ENCODE measurements at regions not wholly inside any gene's neighbourhood (a gene's known extent, or its start where the extent isn't known, plus 50 kb on each side); places are given as distances from the start of the nearest gene placed in this dataset.

- TF ChIP-seq CTCF (IDR thresholded peaks at IDR 0.05; ENCODE audit: poor library complexity, severe bottlenecking) (no peak), EP300 (conservative IDR thresholded peaks at IDR 0.05; ENCODE audit: poor library complexity, severe bottlenecking) (no peak), SMC3 (conservative IDR thresholded peaks at IDR 0.05; ENCODE audit: poor library complexity) (no peak), POLR2AphosphoS5 (IDR thresholded peaks at IDR 0.05) (no peak)
Observed at GRCh38 chr7:113424185-113424817, 305.9 kb upstream of the SMIM30 start.
